ENCODE measurements at regions not wholly inside any gene's neighbourhood (a gene's known extent, or its start where the extent isn't known, plus 50 kb on each side); places are given as distances from the start of the nearest gene placed in this dataset.
"Not testable (repeated sequence)": the region's sequence is repeated elsewhere in the genome, so short reads cannot be mapped to it uniquely, and the experiment has no call there.

GRCh38 chr15:35698966-35699575 lies 153.1 kb upstream of the DPH6 start:
- Histone ChIP-seq H3K4me3 (no peak overlapping the region), H3K27ac (peak overlapping the region; percentile 48 to 74), H3K9me3 (no peaks in the 10 kb centered on the region), H3K4me1 (peaks cover 0 to 5% of the 10 kb centered on the region in 2 donors), H3K27me3 (no peaks in the 10 kb centered on the region), H3K36me3 (no peaks in the 10 kb centered on the region)
- intact Hi-C loops (cut with DNase I; ENCODE audit: low total_unique reads) = no loop called here
- TF ChIP-seq POLR2A (IDR thresholded peaks at IDR 0.05) = no peak
- no peak for TF ChIP-seq CTCF (IDR thresholded peaks at IDR 0.05)
- DNase-seq = no peak

GRCh38 chr15:35700091-35700593 lies 154.2 kb upstream of the DPH6 start:
- H3K4me3 ChIP-seq; H3K36me3 ChIP-seq; H3K4me1 ChIP-seq; intact Hi-C loops (cut with DNase I; ENCODE audit: low total_unique reads); DNase-seq; H3K9me3 ChIP-seq; H3K27ac ChIP-seq; H3K27me3 ChIP-seq: not testable (repeated sequence)

GRCh38 chr15:35701402-35702046 lies 155.6 kb upstream of the DPH6 start:
- no peak for TF ChIP-seq CTCF (IDR thresholded peaks at IDR 0.05)
- no peak for TF ChIP-seq POLR2A (IDR thresholded peaks at IDR 0.05)
- H3K9me3 ChIP-seq = no peaks in the 10 kb centered on the region
- no peak for DNase-seq
- no peaks in the 10 kb centered on the region for H3K36me3 ChIP-seq
- no peak overlapping the region for H3K4me3 ChIP-seq
- H3K27ac ChIP-seq = no peak overlapping the region
- intact Hi-C loops (cut with DNase I; ENCODE audit: low total_unique reads) = no loop called here
- H3K4me1 ChIP-seq = peaks cover 11 to 13% of the 10 kb centered on the region in 2 donors
- H3K27me3 ChIP-seq = no peaks in the 10 kb centered on the region

GRCh38 chr15:35702946-35703495 lies 157.1 kb upstream of the DPH6 start:
- Histone ChIP-seq H3K9me3 (no peaks in the 10 kb centered on the region), H3K4me1 (peaks cover 11 to 13% of the 10 kb centered on the region in 2 donors), H3K27me3 (no peaks in the 10 kb centered on the region), H3K36me3 (no peaks in the 10 kb centered on the region), H3K4me3 (no peak overlapping the region), H3K27ac (peak overlapping the region in 1 of 2 donors; percentile 2)
- intact Hi-C loops (cut with DNase I; ENCODE audit: low total_unique reads) = no loop called here
- DNase-seq = no peak
- no peak for TF ChIP-seq POLR2A (IDR thresholded peaks at IDR 0.05)
- no peak for TF ChIP-seq CTCF (IDR thresholded peaks at IDR 0.05)

- H3K9me3 ChIP-seq = no peaks in the 10 kb centered on the region
- no peak for TF ChIP-seq POLR2A (IDR thresholded peaks at IDR 0.05)
- TF ChIP-seq CTCF (IDR thresholded peaks at IDR 0.05) = no peak
- peaks cover 11 to 13% of the 10 kb centered on the region in 2 donors for H3K4me1 ChIP-seq
- H3K27ac ChIP-seq = peak overlapping the region; percentile 21 to 57
- intact Hi-C loops (cut with DNase I; ENCODE audit: low total_unique reads) = no loop called here
- no peak for DNase-seq
- H3K36me3 ChIP-seq = no peaks in the 10 kb centered on the region
- H3K4me3 ChIP-seq = no peak overlapping the region
- no peaks in the 10 kb centered on the region for H3K27me3 ChIP-seq
Observed at GRCh38 chr15:35705030-35705883, 159.3 kb upstream of the DPH6 start.
